UCSD-AML1 (cell line): ENCODE measurements at regions not wholly inside any gene's neighbourhood (a gene's known extent, or its start where the extent isn't known, plus 50 kb on each side); places are given as distances from the start of the nearest gene placed in this dataset.
"Not testable (repeated sequence)": the region's sequence is repeated elsewhere in the genome, so short reads cannot be mapped to it uniquely, and the experiment has no call there.

Experiments used
- DNase-seq: peaks from one replicate; lab custom pipeline; 2025; ENCODE audit not compliant: unreplicated experiment; lab: John Stamatoyannopoulos, UW

- not testable (repeated sequence) for DNase-seq
Observed at GRCh38 chr1:149354579-149354978, 120.3 kb upstream of the NBPF19 start.

GRCh38 chr1:149355748-149356147, 119.1 kb upstream of the NBPF19 start:
- not testable (repeated sequence) for DNase-seq

GRCh38 chr1:149356152-149356551, 118.7 kb upstream of the NBPF19 start:
- DNase-seq, result not testable (repeated sequence)

GRCh38 chr1:149360351-149360750, 114.5 kb upstream of the NBPF19 start:
- DNase-seq, result not testable (repeated sequence)

- not testable (repeated sequence) for DNase-seq
Observed at GRCh38 chr1:149361310-149361709, 113.5 kb upstream of the NBPF19 start.

GRCh38 chr1:149364188-149364981, 110.5 kb upstream of the NBPF19 start:
- DNase-seq, result not testable (repeated sequence)

- DNase-seq, result not testable (repeated sequence)
Observed at GRCh38 chr1:149366402-149366801, 108.4 kb upstream of the NBPF19 start.

- not testable (repeated sequence) for DNase-seq
Observed at GRCh38 chr1:149367472-149368044, 107.3 kb upstream of the NBPF19 start.

- DNase-seq, result not testable (repeated sequence)
Observed at GRCh38 chr1:149368337-149368736, 106.5 kb upstream of the NBPF19 start.

- DNase-seq, result not testable (repeated sequence)
Observed at GRCh38 chr1:149369081-149369480, 105.8 kb upstream of the NBPF19 start.

GRCh38 chr1:149371955-149372354, 102.9 kb upstream of the NBPF19 start:
- DNase-seq, result not testable (repeated sequence)

GRCh38 chr1:149378462-149378861, 96.4 kb upstream of the NBPF19 start:
- DNase-seq, result peak; percentile 16

- peak; percentile 66 for DNase-seq
Observed at GRCh38 chr1:149390173-149390926, 84.5 kb upstream of the NBPF19 start.

- DNase-seq, result not testable (repeated sequence)
Observed at GRCh38 chr1:149390931-149391330, 83.9 kb upstream of the NBPF19 start.

GRCh38 chr1:149395802-149396201, 79.0 kb upstream of the NBPF19 start:
- DNase-seq, result not testable (repeated sequence)

GRCh38 chr1:149398527-149398926, 76.3 kb upstream of the NBPF19 start:
- DNase-seq, result not testable (repeated sequence)

- DNase-seq, result not testable (repeated sequence)
Observed at GRCh38 chr1:149408404-149408803, 66.4 kb upstream of the NBPF19 start.

- DNase-seq, result not testable (repeated sequence)
Observed at GRCh38 chr1:149415373-149415772, 59.5 kb upstream of the NBPF19 start.

GRCh38 chr1:149418782-149419181, 56.1 kb upstream of the NBPF19 start:
- DNase-seq, result not testable (repeated sequence)

- DNase-seq, result not testable (repeated sequence)
Observed at GRCh38 chr1:149423122-149423521, 51.7 kb upstream of the NBPF19 start.
